ENCODE measurements at regions not wholly inside any gene's neighbourhood (a gene's known extent, or its start where the extent isn't known, plus 50 kb on each side); places are given as distances from the start of the nearest gene placed in this dataset.
"Not testable (repeated sequence)": the region's sequence is repeated elsewhere in the genome, so short reads cannot be mapped to it uniquely, and the experiment has no call there.

DNA sequence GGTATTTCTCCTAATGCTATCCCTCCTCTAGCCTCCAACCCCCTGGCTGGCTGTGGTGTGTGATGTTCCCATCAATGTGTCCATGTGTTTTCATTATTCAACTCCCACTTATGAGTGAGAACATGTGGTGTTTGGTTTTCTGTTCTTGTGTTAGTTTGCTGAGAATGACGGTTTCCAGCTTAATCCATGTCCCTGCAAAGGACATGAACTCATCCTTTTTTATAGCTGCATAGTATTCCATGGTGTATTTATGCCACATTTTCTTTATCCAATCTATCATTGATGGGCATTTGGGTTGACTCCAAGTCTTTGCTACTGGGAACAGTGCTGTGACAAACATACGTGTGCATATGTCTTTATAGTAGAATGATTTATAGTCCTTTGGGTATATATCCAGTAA, 204.4 kb upstream of the SSTR4 start:
- not testable (repeated sequence) for TF ChIP-seq JUN (IDR thresholded peaks at IDR 0.05; ENCODE audit: borderline replicate concordance, insufficient read depth, insufficient read length, low read depth); POLR2A (IDR thresholded peaks at IDR 0.05; ENCODE audit: low read depth, low read length); POLR2AphosphoS5 (IDR thresholded peaks at IDR 0.05; ENCODE audit: insufficient read depth, low read depth, low read length); EZH2 (IDR thresholded peaks at IDR 0.05; ENCODE audit: borderline replicate concordance, low read depth, low read length, severe bottlenecking); MYC (IDR thresholded peaks at IDR 0.05; ENCODE audit: low read depth, low read length); FOS (IDR thresholded peaks at IDR 0.05; ENCODE audit: borderline replicate concordance, insufficient read depth, low read length)
- TF ChIP-seq, protein P1, sequence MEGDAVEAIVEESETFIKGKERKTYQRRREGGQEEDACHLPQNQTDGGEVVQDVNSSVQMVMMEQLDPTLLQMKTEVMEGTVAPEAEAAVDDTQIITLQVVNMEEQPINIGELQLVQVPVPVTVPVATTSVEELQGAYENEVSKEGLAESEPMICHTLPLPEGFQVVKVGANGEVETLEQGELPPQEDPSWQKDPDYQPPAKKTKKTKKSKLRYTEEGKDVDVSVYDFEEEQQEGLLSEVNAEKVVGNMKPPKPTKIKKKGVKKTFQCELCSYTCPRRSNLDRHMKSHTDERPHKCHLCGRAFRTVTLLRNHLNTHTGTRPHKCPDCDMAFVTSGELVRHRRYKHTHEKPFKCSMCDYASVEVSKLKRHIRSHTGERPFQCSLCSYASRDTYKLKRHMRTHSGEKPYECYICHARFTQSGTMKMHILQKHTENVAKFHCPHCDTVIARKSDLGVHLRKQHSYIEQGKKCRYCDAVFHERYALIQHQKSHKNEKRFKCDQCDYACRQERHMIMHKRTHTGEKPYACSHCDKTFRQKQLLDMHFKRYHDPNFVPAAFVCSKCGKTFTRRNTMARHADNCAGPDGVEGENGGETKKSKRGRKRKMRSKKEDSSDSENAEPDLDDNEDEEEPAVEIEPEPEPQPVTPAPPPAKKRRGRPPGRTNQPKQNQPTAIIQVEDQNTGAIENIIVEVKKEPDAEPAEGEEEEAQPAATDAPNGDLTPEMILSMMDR (IDR thresholded peaks at IDR 0.05; ENCODE audit: extremely low read depth in 1 of 2, insufficient read depth in 1 of 2, low read depth in 1 of 2, low read length in 2 of 2): not testable (repeated sequence)
- TF ChIP-seq, protein P2, sequence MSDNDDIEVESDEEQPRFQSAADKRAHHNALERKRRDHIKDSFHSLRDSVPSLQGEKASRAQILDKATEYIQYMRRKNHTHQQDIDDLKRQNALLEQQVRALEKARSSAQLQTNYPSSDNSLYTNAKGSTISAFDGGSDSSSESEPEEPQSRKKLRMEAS (IDR thresholded peaks at IDR 0.05; ENCODE audit: insufficient read depth, insufficient read length): not testable (repeated sequence)

Measured in endothelial cell of umbilical vein (primary cell).